M059J (cell line): ENCODE measurements at regions not wholly inside any gene's neighbourhood (a gene's known extent, or its start where the extent isn't known, plus 50 kb on each side); places are given as distances from the start of the nearest gene placed in this dataset.
"Not testable (repeated sequence)": the region's sequence is repeated elsewhere in the genome, so short reads cannot be mapped to it uniquely, and the experiment has no call there.

ENCODE experiments used
- DNase-seq: peaks from one replicate; pipeline ENCODE4 v3.0.0-alpha.2; 2012; ENCODE audit warnings: low read depth

DNA sequence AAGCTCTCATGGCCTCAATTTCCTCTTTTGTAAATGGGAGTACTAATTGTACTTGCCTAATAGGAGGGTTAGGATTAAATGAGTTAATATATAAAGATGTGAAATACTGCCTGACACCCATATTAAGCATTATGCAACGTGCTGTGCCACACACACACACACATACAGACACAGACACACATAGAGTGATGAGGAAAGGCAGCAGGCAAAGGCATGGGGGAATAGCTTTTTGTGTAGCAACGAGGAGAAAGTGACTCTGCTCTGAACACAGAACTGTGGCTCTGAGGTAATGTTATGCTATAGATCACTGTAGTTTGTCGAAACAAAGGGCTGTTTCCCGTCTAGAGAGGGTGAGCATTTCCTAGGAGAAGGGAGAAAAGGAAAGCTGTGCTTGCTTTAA, 233.3 kb upstream of the SLCO3A1 start:
- no peak for DNase-seq

GRCh38 chr15:91622235-91622634, 231.3 kb upstream of the SLCO3A1 start:
- no peak for DNase-seq

DNA sequence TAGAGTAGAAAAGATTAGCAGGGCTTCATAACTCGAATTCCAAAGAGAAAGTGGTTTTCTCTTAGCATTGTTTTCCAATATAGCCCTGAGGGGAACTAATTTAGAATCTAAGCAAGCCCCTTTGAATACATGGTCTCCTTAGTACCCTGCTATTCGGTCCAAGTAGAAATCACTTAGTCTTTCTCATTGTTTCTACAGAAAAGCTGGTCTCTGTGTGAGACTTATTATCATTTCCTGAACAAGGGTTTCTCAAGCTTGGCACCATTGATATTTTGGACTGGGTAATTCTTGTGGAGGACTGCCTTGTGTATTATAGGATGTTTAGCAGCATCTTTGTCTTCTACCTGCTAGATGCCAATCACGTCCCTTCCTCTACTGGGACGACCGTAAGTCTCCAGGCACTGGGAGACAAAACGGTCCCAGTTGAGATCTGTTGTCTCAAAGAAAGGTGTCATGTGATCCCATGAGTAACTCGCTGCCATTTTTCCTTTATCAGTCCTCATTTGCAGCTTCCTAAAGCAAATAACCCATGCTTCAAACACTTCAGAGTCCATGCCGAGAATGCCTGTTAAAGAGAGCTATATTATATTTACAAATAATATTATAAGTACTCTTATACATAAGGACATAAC, 230.7 kb upstream of the SLCO3A1 start:
- DNase-seq: no peak

DNA sequence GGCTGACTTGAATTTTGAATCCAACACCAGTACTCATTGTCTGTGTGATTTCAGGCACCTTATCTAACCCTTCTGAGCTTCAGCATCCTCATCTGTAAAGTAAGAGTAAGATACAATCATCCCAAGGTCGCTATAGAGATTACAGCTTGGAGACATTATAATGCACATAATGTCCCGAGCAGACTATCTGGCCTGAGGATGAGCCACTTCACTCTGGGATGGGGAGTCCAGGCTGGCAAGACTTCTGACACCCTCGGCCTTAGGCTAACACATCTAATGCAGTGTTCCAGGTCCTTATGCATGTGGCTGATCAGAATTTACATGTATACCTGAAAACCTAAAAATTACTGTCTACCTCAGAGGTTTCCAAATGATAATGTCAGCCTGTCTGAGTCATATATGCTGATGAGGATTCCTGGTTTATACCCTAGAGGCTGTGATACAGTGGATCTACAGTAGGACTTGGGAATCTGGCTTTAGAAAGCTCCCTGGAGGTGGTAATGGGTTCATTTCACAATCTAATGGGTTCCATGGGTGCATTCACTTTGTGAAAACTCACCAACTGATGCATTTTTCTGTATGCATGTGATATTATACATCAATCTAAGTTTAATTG, 229.0 kb upstream of the SLCO3A1 start:
- no peak for DNase-seq

GRCh38 chr15:91625506-91625905, 228.0 kb upstream of the SLCO3A1 start:
- DNase-seq: peak; percentile 86

DNA sequence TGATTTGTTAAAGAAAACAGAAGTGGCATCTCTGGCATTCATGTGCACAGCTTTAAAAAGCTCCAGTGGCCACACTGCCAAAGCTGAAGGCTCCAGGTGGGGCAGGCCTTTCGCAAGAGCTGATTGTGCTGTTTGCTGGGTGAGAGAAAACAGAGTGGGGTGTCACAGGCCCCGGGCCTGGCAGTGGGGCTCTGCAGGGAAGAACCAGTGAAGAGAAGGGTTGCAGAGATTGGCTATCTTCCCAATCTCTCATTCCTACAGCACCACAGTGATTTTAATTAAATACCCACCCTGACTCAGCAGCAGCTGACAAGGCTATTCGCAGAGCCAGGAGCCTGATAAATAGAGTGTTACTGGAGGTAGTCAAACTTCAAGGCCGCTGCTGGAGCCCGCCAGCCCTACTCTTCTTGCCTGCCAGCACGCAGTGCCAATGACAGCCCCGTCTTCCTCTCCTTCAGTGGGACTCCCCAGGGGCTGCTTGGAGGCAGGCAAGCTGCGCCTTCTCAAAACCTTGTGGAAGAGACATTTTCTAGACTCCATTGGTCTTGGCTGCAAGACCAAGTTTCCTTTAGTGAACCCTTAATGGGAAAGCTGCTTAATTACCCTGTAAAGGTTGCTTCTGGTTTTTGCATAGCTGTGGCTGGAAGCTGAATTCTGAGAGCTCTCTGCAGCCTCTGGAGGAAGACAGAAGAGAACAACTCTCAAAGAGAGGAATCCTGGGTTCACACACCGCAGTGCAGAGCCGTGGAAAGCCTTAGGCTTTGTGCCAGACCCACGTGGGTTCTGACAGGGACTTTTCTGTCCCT, 225.8 kb upstream of the SLCO3A1 start:
- DNase-seq: peak; percentile 83

GRCh38 chr15:91630090-91630489, 223.4 kb upstream of the SLCO3A1 start:
- no peak for DNase-seq

GRCh38 chr15:91632176-91632575, 221.3 kb upstream of the SLCO3A1 start:
- DNase-seq: peak; percentile 21

- DNase-seq: peak; percentile 79
Measured at GRCh38 chr15:91632981-91633380, 220.5 kb upstream of the SLCO3A1 start.

GRCh38 chr15:91634179-91634578, 219.3 kb upstream of the SLCO3A1 start:
- no peak for DNase-seq

- no peak for DNase-seq
Measured at GRCh38 chr15:91635080-91635479, 218.4 kb upstream of the SLCO3A1 start.

GRCh38 chr15:91635641-91636040, 217.9 kb upstream of the SLCO3A1 start:
- DNase-seq: no peak

DNA sequence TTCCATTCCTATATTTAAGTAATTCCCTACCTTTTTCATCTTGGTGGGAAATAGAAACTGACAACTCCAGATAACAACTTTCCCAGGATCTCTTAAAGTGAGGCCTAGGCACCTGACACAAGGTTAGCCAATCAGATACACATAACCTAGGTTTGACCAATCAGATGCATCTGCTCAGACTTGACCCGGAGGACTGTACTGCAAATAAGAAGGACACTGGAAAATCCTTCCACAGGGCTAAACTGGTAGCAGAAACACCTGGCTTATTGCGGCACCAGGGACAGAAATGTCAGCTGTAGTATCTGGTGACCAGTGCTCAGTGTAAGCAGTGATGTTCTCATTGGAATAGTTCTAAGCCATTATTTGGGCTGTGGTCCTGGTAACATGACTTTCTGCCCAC, 204.5 kb upstream of the SLCO3A1 start:
- no peak for DNase-seq

GRCh38 chr15:91649831-91650321, 203.6 kb upstream of the SLCO3A1 start:
- DNase-seq: no peak

- DNase-seq: no peak
Measured at GRCh38 chr15:91651251-91651650, 202.3 kb upstream of the SLCO3A1 start.

DNA sequence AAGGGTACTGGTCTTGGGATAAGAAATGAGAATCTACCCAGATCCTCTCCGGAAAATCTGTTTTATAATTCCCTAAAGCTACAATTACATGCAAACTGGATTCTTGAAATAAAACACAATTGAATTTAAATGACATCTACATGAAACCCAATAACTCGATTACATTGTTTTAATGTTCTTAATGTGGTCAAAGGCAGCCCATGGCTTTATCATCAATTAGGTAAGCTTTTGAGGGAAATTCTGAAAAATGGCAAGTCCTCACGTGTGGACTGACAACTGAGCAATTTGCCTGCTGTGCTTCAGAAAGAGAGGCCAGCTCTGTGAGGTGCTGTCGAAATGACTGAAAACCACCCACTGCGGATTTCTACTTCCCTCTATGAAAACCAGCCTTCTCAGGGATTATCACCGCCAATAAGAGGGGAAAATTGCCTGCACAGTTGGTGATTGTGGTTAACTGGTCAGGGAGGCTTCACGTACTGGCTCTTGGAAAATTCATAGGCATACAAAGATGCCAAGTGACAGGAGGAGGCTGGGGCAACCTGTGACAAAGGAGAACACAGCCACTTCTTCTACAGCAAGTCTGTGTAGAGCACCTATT, 200.8 kb upstream of the SLCO3A1 start:
- no peak for DNase-seq

GRCh38 chr15:91655563-91656290, 197.8 kb upstream of the SLCO3A1 start:
- not testable (repeated sequence) for DNase-seq

DNA sequence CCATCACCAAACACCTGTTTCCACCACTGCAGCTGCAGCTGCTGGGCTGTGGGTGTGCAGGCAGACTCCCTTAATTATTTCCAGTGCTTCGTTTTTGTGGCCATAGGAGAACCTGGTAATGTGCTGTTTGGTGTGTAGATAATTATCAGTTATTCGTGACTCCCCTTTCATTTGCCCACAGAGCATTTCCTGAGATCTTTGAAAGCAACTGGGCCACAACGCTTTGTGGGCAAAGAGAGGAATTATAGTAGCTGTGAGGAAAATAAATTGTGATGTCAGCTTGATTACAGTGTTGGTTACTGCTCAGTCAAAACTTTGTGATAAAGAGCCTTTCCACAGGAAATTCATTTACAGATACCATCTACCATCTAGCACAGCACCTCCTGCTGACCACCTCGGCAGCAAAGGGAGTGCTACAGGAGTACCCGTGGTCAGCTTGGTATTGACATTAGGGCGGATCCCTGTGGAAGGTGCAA, 193.3 kb upstream of the SLCO3A1 start:
- DNase-seq: no peak

- no peak for DNase-seq
Measured at GRCh38 chr15:91664224-91664836, 189.2 kb upstream of the SLCO3A1 start.

GRCh38 chr15:91665212-91665611, 188.3 kb upstream of the SLCO3A1 start:
- no peak for DNase-seq

DNA sequence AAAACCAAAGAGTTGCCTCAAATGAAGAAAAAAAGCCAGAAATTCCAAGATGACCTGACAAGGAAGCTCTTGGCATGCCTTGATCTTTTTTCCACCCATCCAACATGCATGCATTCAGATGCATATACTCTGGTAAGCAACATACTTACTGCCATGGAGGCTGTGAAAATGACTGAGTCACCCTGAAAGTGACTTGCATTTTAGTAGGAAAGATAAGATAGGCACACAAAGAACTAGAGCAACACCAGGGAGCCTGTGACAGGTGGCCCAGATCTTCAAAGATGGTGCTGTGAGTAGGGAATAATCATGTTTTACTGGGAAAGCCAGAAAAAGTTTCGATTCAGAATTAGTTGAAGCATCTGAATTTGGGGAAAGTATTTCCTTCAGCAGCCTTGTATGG, 185.1 kb upstream of the SLCO3A1 start:
- DNase-seq: no peak
